Tibial nerve (tissue), 4 donors: ENCODE measurements at regions not wholly inside any gene's neighbourhood (a gene's known extent, or its start where the extent isn't known, plus 50 kb on each side); places are given as distances from the start of the nearest gene placed in this dataset.

Source experiments
- DNase-seq, 2 donors: peaks; one replicate each; pipeline ENCODE4 v3.0.0-alpha.2; 2019; ENCODE audit warnings: low spot score in 2 of 2
- H3K27ac ChIP-seq, 4 donors: fragments of 200-600 bp; sonication (generic) in 3 of 4; one replicate each; pipeline ENCODE4 v1.5.1; 2017 to 2019; ENCODE audit warnings: mild to moderate bottlenecking in 1 of 4
- H3K27me3 ChIP-seq, 2 donors: fragments of 200-600 bp; sonication (generic) in 1 of 2; one replicate each; pipeline versions ENCODE4 v1.5.1 to v1.6.0; 2017 to 2019
- H3K36me3 ChIP-seq, 3 donors: fragments of 200-600 bp; sonication (generic); one replicate each; pipeline ENCODE4 v1.5.1; 2018 to 2019
- H3K4me1 ChIP-seq, 4 donors: fragments of 200-600 bp; sonication (generic) in 3 of 4; one replicate each; pipeline ENCODE4 v1.5.1; 2017 to 2019
- H3K4me3 ChIP-seq, 4 donors: fragments of 200-600 bp; sonication (generic) in 3 of 4; one replicate each; pipeline ENCODE4 v1.5.1; 2017 to 2019; ENCODE audit warnings: mild to moderate bottlenecking in 1 of 4, moderate library complexity in 1 of 4
- H3K9me3 ChIP-seq, 4 donors: fragments of 200-600 bp; sonication (generic) in 3 of 4; one replicate each; pipeline ENCODE4 v1.5.1; 2017 to 2019
- CTCF ChIP-seq, 5 experiments: fragments of 200-600 bp in 3 of 5; fragments of 450-650 bp in 2 of 5; sonication (generic) in 3 of 5; IDR thresholded peaks; one replicate each; pipeline ENCODE4 v1.5.1; 2016 to 2019; ENCODE audit warnings: antibody characterized with exemption in 5 of 5, mild to moderate bottlenecking in 3 of 5, moderate library complexity in 2 of 5
- EP300 ChIP-seq, 2 donors: sonication (generic); formaldehyde crosslinking; IDR thresholded peaks; one replicate each; pipeline ENCODE4 v1.6.1; 2017; ENCODE audit warnings: antibody characterized with exemption in 2 of 2, mild to moderate bottlenecking in 1 of 2
- POLR2A ChIP-seq, 2 donors: fragments of 450-650 bp; IDR thresholded peaks; one replicate each; pipeline ENCODE4 v1.6.1; 2017; ENCODE audit warnings: antibody characterized with exemption in 2 of 2, mild to moderate bottlenecking in 2 of 2, moderate library complexity in 2 of 2
- WGBS, 2 donors: methylation state at CpG; one replicate each; pipeline ENCODE4 v1.1.5; 2018; 5-methylcytosine and 5-hydroxymethylcytosine counted together

- WGBS, 2 donors: 94 to 100% methylated on average over 9 to 16 of the region's 21 CpGs
Observed at GRCh38 chr2:194020155-194020554, 1636.9 kb upstream of the SLC39A10 start.

GRCh38 chr2:194015751-194016150 lies 1641.3 kb upstream of the SLC39A10 start:
- Histone ChIP-seq H3K4me1 (no peaks in the 10 kb centered on the region), H3K27me3 (no peaks in the 10 kb centered on the region), H3K4me3 (no peak overlapping the region), H3K9me3 (peaks cover 0 to 3% (median 0%) of the 10 kb centered on the region in 4 donors), H3K36me3 (no peaks in the 10 kb centered on the region), H3K27ac (no peak overlapping the region)
- TF ChIP-seq POLR2A (IDR thresholded peaks at IDR 0.05) (no peak), CTCF (IDR thresholded peaks at IDR 0.05) (no peak), EP300 (IDR thresholded peaks at IDR 0.05) (no peak)
- no peak for DNase-seq

More at GRCh38 chr2:194020155-194020554, 1636.9 kb upstream of the SLC39A10 start:
- no peak for TF ChIP-seq CTCF (IDR thresholded peaks at IDR 0.05)
- no peak for TF ChIP-seq EP300 (IDR thresholded peaks at IDR 0.05)
- no peak for TF ChIP-seq POLR2A (IDR thresholded peaks at IDR 0.05)
- Histone ChIP-seq H3K36me3 (no peaks in the 10 kb centered on the region), H3K27me3 (no peaks in the 10 kb centered on the region), H3K9me3 (peaks cover 0 to 22% (median 0%) of the 10 kb centered on the region in 4 donors), H3K4me3 (no peak overlapping the region), H3K27ac (no peak overlapping the region), H3K4me1 (no peaks in the 10 kb centered on the region)
- no peak for DNase-seq

- no peak for TF ChIP-seq EP300 (IDR thresholded peaks at IDR 0.05)
- no peak for TF ChIP-seq POLR2A (IDR thresholded peaks at IDR 0.05)
- no peak for TF ChIP-seq CTCF (IDR thresholded peaks at IDR 0.05)
- Histone ChIP-seq H3K27me3 (no peaks in the 10 kb centered on the region), H3K9me3 (peaks cover 0 to 5% (median 0%) of the 10 kb centered on the region in 4 donors), H3K27ac (no peak overlapping the region), H3K4me3 (no peak overlapping the region), H3K4me1 (no peaks in the 10 kb centered on the region), H3K36me3 (no peaks in the 10 kb centered on the region)
- DNase-seq: no peak
- 88 to 91% methylated on average over 2 of the region's 2 CpGs for WGBS, 2 donors
Observed at GRCh38 chr2:194014639-194015038, 1642.4 kb upstream of the SLC39A10 start.

- 87 to 89% methylated on average over 2 of the region's 2 CpGs for WGBS, 2 donors
- DNase-seq: no peak
- TF ChIP-seq CTCF (IDR thresholded peaks at IDR 0.05): no peak
- TF ChIP-seq POLR2A (IDR thresholded peaks at IDR 0.05): no peak
- no peak for TF ChIP-seq EP300 (IDR thresholded peaks at IDR 0.05)
Observed at GRCh38 chr2:194004590-194005206, 1652.3 kb upstream of the SLC39A10 start.

GRCh38 chr2:194003911-194004310 lies 1653.1 kb upstream of the SLC39A10 start:
- Histone ChIP-seq H3K9me3 (peaks cover 0 to 14% (median 0%) of the 10 kb centered on the region in 4 donors), H3K27ac (no peak overlapping the region), H3K4me3 (no peak overlapping the region), H3K4me1 (no peaks in the 10 kb centered on the region), H3K36me3 (no peaks in the 10 kb centered on the region), H3K27me3 (no peaks in the 10 kb centered on the region)
- no peak for DNase-seq
- 86 to 88% methylated on average over 2 of the region's 2 CpGs for WGBS, 2 donors
- TF ChIP-seq POLR2A (IDR thresholded peaks at IDR 0.05): no peak
- no peak for TF ChIP-seq EP300 (IDR thresholded peaks at IDR 0.05)
- TF ChIP-seq CTCF (IDR thresholded peaks at IDR 0.05): no peak

More at GRCh38 chr2:194004590-194005206, 1652.3 kb upstream of the SLC39A10 start:
- Histone ChIP-seq H3K4me3 (no peak overlapping the region), H3K4me1 (no peaks in the 10 kb centered on the region), H3K9me3 (peaks cover 0 to 20% (median 0%) of the 10 kb centered on the region in 4 donors), H3K27ac (no peak overlapping the region), H3K27me3 (no peaks in the 10 kb centered on the region), H3K36me3 (no peaks in the 10 kb centered on the region)
